Spleen (tissue), 11 donors: ENCODE measurements at regions not wholly inside any gene's neighbourhood (a gene's known extent, or its start where the extent isn't known, plus 50 kb on each side); places are given as distances from the start of the nearest gene placed in this dataset.

Source experiments
- DNase-seq: peaks from one replicate; pipeline ENCODE4 v3.0.0-alpha.2; 2020
- H3K27ac ChIP-seq, 8 donors: fragments of 200-600 bp; sonication (generic) in 7 of 8; 1 replicate in 4 of 8; 2 replicates in 4 of 8; pipeline versions ENCODE4 v1.5.0 to v1.8.0; 2016 to 2021; ENCODE audit warnings: inconsistent platforms in 4 of 8, mild to moderate bottlenecking in 4 of 8, moderate library complexity in 1 of 8
- H3K27me3 ChIP-seq, 7 donors: fragments of 200-600 bp; sonication (generic) in 6 of 7; replicated peaks in 1 of 7; 1 replicate in 4 of 7; 2 replicates in 3 of 7; pipeline versions ENCODE4 v1.5.0 to v1.8.0; 2016 to 2021; ENCODE audit warnings: inconsistent platforms in 3 of 7, mild to moderate bottlenecking in 1 of 7
- H3K36me3 ChIP-seq, 6 donors: fragments of 200-600 bp; sonication (generic) in 5 of 6; 1 replicate in 4 of 6; 2 replicates in 2 of 6; pipeline versions ENCODE4 v1.5.0 to v1.8.0; 2016 to 2021; ENCODE audit warnings: inconsistent platforms in 2 of 6
- H3K4me1 ChIP-seq, 6 donors: fragments of 200-600 bp; sonication (generic) in 5 of 6; 1 replicate in 3 of 6; 2 replicates in 3 of 6; pipeline versions ENCODE4 v1.5.0 to v1.8.0; 2016 to 2021; ENCODE audit warnings: inconsistent platforms in 3 of 6
- H3K4me3 ChIP-seq, 8 donors: fragments of 200-600 bp; sonication (generic) in 7 of 8; 1 replicate in 4 of 8; 2 replicates in 4 of 8; pipeline versions ENCODE4 v1.5.0 to v1.8.0; 2016 to 2021; ENCODE audit warnings: inconsistent platforms in 4 of 8, mild to moderate bottlenecking in 4 of 8, moderate library complexity in 2 of 8
- H3K9me3 ChIP-seq, 8 donors: fragments of 200-600 bp; sonication (generic) in 7 of 8; 1 replicate in 4 of 8; 2 replicates in 4 of 8; pipeline versions ENCODE4 v1.5.0 to v1.8.0; 2016 to 2021; ENCODE audit warnings: inconsistent platforms in 4 of 8
- CTCF ChIP-seq, 11 experiments: fragments of 200-600 bp in 7 of 11; fragments of 450-650 bp in 4 of 11; sonication (generic) in 4 of 11; IDR thresholded peaks in 8 of 11; conservative IDR thresholded peaks in 3 of 11; 1 replicate in 7 of 11; 2 replicates in 4 of 11; pipeline versions ENCODE4 v1.4.0 to v1.8.0; 2016 to 2021; ENCODE audit warnings: antibody characterized with exemption in 11 of 11, inconsistent platforms in 4 of 11, mild to moderate bottlenecking in 1 of 11
- POLR2A ChIP-seq, 3 donors: fragments of 450-650 bp; IDR thresholded peaks; one replicate each; pipeline ENCODE4 v1.5.1; 2017; ENCODE audit warnings: antibody characterized with exemption in 3 of 3, mild to moderate bottlenecking in 1 of 3
- POLR2AphosphoS5 ChIP-seq, 3 donors: sonication (generic); formaldehyde crosslinking; IDR thresholded peaks; one replicate each; pipeline ENCODE4 v1.5.1; 2017; ENCODE audit warnings: antibody characterized with exemption in 3 of 3
- WGBS, 5 donors: extraction: QIAGEN DNeasy Blood & Tissue Kit in 3 of 5; methylation state at CpG; one replicate each; pipeline versions ENCODE4 v1.1.5 to v1.1.7; 2013 to 2018; 5-methylcytosine and 5-hydroxymethylcytosine counted together
- intact Hi-C: fragments of 100-400 bp; cut with DNase I; formaldehyde crosslinking; loops from one replicate; pipeline ENCODE4 v1.15.0; 2023; ENCODE audit warnings: low total_unique reads
- donor health status: healthy with polysubstance abuse.
- donor health status: DM: no; HTN: no; CAD: no; lungs with moderate emphysema.
- donor health status: DM: no; HTN: no; CAD: no.
- donor health status: Bipolar disorder and iron deficiency.
- donor health status: healthy.
- donor health status: DM: no; HTN: no; CAD: no.
- donor health status: DM: yes; HTN: yes; CAD: no.

- Histone ChIP-seq H3K9me3 (peaks cover 0 to 4% (median 0%) of the 10 kb centered on the region in 8 donors), H3K4me3 (no peak overlapping the region), H3K4me1 (no peaks in the 10 kb centered on the region), H3K27ac (no peak overlapping the region), H3K27me3 (no peaks in the 10 kb centered on the region), H3K36me3 (no peaks in the 10 kb centered on the region)
- DNase-seq, result no peak
- TF ChIP-seq POLR2A (IDR thresholded peaks at IDR 0.05), result no peak
- no peak for TF ChIP-seq POLR2AphosphoS5 (IDR thresholded peaks at IDR 0.05)
- TF ChIP-seq CTCF (IDR thresholded peaks at IDR 0.05 in 8 of 11, conservative IDR thresholded peaks at IDR 0.05 in 3 of 11), result no peak
- 40 to 56% (median 52%) methylated on average over 9 of the region's 9 CpGs for WGBS, 5 donors
- intact Hi-C loops, result no loop called here
Observed at GRCh38 chr16:8474587-8474986, 115.7 kb downstream of the TMEM114 start.

- DNase-seq, result no peak
- intact Hi-C loops, result no loop called here
- Histone ChIP-seq H3K4me1 (no peaks in the 10 kb centered on the region), H3K27me3 (no peaks in the 10 kb centered on the region), H3K4me3 (no peak overlapping the region), H3K36me3 (no peaks in the 10 kb centered on the region), H3K9me3 (peaks cover 0 to 7% (median 0%) of the 10 kb centered on the region in 8 donors), H3K27ac (no peak overlapping the region)
- WGBS, 5 donors, result 79 to 89% (median 82%) methylated on average over 7 of the region's 7 CpGs
- TF ChIP-seq POLR2AphosphoS5 (IDR thresholded peaks at IDR 0.05) (no peak), CTCF (IDR thresholded peaks at IDR 0.05 in 8 of 11, conservative IDR thresholded peaks at IDR 0.05 in 3 of 11) (no peak), POLR2A (IDR thresholded peaks at IDR 0.05) (no peak)
Observed at GRCh38 chr16:8469102-8469778, 121.1 kb downstream of the TMEM114 start.

- Histone ChIP-seq H3K4me3 (no peak overlapping the region), H3K27me3 (peaks cover 0 to 3% (median 0%) of the 10 kb centered on the region in 7 donors), H3K27ac (no peak overlapping the region), H3K4me1 (no peaks in the 10 kb centered on the region), H3K9me3 (peaks cover 0 to 3% (median 0%) of the 10 kb centered on the region in 8 donors), H3K36me3 (no peaks in the 10 kb centered on the region)
- DNase-seq, result no peak
- no peak for TF ChIP-seq POLR2AphosphoS5 (IDR thresholded peaks at IDR 0.05)
- intact Hi-C loops, result no loop called here
- 58 to 78% (median 63%) methylated on average over 1 of the region's 1 CpG for WGBS, 5 donors
Observed at GRCh38 chr16:8464979-8465378, 125.3 kb downstream of the TMEM114 start.

GRCh38 chr16:8459085-8459733 lies 131.1 kb downstream of the TMEM114 start:
- H3K4me3 ChIP-seq, result no peak overlapping the region
- DNase-seq, result no peak
- H3K27ac ChIP-seq, result no peak overlapping the region
- H3K27me3 ChIP-seq, result peaks cover 0 to 3% (median 0%) of the 10 kb centered on the region in 7 donors
- H3K36me3 ChIP-seq, result no peaks in the 10 kb centered on the region
- H3K9me3 ChIP-seq, result peaks cover 0 to 17% (median 7%) of the 10 kb centered on the region in 8 donors
- no peak for TF ChIP-seq POLR2A (IDR thresholded peaks at IDR 0.05)
- no peak for TF ChIP-seq CTCF (IDR thresholded peaks at IDR 0.05 in 8 of 11, conservative IDR thresholded peaks at IDR 0.05 in 3 of 11)
- no peak for TF ChIP-seq POLR2AphosphoS5 (IDR thresholded peaks at IDR 0.05)
- WGBS, 5 donors, result 53 to 65% (median 59%) methylated on average over 3 of the region's 3 CpGs
- intact Hi-C loops, result no loop called here
- H3K4me1 ChIP-seq, result no peaks in the 10 kb centered on the region
